OCI-LY1 (cell line): ENCODE measurements at regions not wholly inside any gene's neighbourhood (a gene's known extent, or its start where the extent isn't known, plus 50 kb on each side); places are given as distances from the start of the nearest gene placed in this dataset.

Source experiments
- CTCF ChIP-seq: fragments of 200-600 bp; sonication (generic), shearing (Covaris generic); IDR thresholded peaks from 2 replicates; pipeline ENCODE4 v1.5.1; 2017; ENCODE audit warnings: mild to moderate bottlenecking, antibody characterized with exemption, low read length, moderate library complexity, mixed read lengths
- EZH2 ChIP-seq: fragments of 200-600 bp; sonication (generic), shearing (Covaris generic); IDR thresholded peaks from 2 replicates; pipeline ENCODE4 v1.8.0; 2017; ENCODE audit warnings: borderline replicate concordance, mixed run types, mild to moderate bottlenecking, antibody characterized with exemption, low read length, moderate library complexity, mixed read lengths

- TF ChIP-seq CTCF, result no peak
- no peak for TF ChIP-seq EZH2
Observed at GRCh38 chr1:9481048-9481447, 58.2 kb upstream of the SLC25A33 start.
